ENCODE measurements at regions not wholly inside any gene's neighbourhood (a gene's known extent, or its start where the extent isn't known, plus 50 kb on each side); places are given as distances from the start of the nearest gene placed in this dataset.

GRCh38 chr6:40728643-40729042 is 141.5 kb upstream of the LRFN2 start:
- no peak for TF ChIP-seq TAF1 (IDR thresholded peaks at IDR 0.05; ENCODE audit: borderline replicate concordance, insufficient read depth, low read length)
- TF ChIP-seq SIN3A (IDR thresholded peaks at IDR 0.05; ENCODE audit: borderline replicate concordance, insufficient read depth, low read length), result no peak
- TF ChIP-seq POLR2AphosphoS5 (IDR thresholded peaks at IDR 0.05; ENCODE audit: low read depth, low read length), result no peak
- no peak for TF ChIP-seq REST (IDR thresholded peaks at IDR 0.05; ENCODE audit: insufficient read depth in 1 of 2, low read depth in 2 of 2, low read length in 2 of 2)
- no peak for TF ChIP-seq FOXP2 (optimal IDR thresholded peaks at IDR 0.05; ENCODE audit: borderline replicate concordance, extremely low read depth, extremely low read length, insufficient read depth)

GRCh38 chr6:40727271-40727670 is 140.1 kb upstream of the LRFN2 start:
- TF ChIP-seq REST (IDR thresholded peaks at IDR 0.05; ENCODE audit: insufficient read depth in 1 of 2, low read depth in 2 of 2, low read length in 2 of 2) (no peak), POLR2AphosphoS5 (IDR thresholded peaks at IDR 0.05; ENCODE audit: low read depth, low read length) (no peak), TAF1 (IDR thresholded peaks at IDR 0.05; ENCODE audit: borderline replicate concordance, insufficient read depth, low read length) (no peak), SIN3A (IDR thresholded peaks at IDR 0.05; ENCODE audit: borderline replicate concordance, insufficient read depth, low read length) (no peak), FOXP2 (optimal IDR thresholded peaks at IDR 0.05; ENCODE audit: borderline replicate concordance, extremely low read depth, extremely low read length, insufficient read depth) (no peak)

- no peak for TF ChIP-seq POLR2AphosphoS5 (IDR thresholded peaks at IDR 0.05; ENCODE audit: low read depth, low read length)
These were observed 139.7 kb upstream of the LRFN2 start for GRCh38 chr6:40726853-40727252.

GRCh38 chr6:40725390-40725789 is 138.2 kb upstream of the LRFN2 start:
- no peak for TF ChIP-seq SIN3A (IDR thresholded peaks at IDR 0.05; ENCODE audit: borderline replicate concordance, insufficient read depth, low read length)

- TF ChIP-seq TAF1 (IDR thresholded peaks at IDR 0.05; ENCODE audit: borderline replicate concordance, insufficient read depth, low read length) (no peak), FOXP2 (optimal IDR thresholded peaks at IDR 0.05; ENCODE audit: borderline replicate concordance, extremely low read depth, extremely low read length, insufficient read depth) (no peak), SIN3A (IDR thresholded peaks at IDR 0.05; ENCODE audit: borderline replicate concordance, insufficient read depth, low read length) (no peak), POLR2AphosphoS5 (IDR thresholded peaks at IDR 0.05; ENCODE audit: low read depth, low read length) (no peak), REST (IDR thresholded peaks at IDR 0.05; ENCODE audit: insufficient read depth in 1 of 2, low read depth in 2 of 2, low read length in 2 of 2) (no peak)
These were observed 137.7 kb upstream of the LRFN2 start for GRCh38 chr6:40724886-40725285.

GRCh38 chr6:40723967-40724366 is 136.8 kb upstream of the LRFN2 start:
- TF ChIP-seq POLR2AphosphoS5 (IDR thresholded peaks at IDR 0.05; ENCODE audit: low read depth, low read length) (no peak), TAF1 (IDR thresholded peaks at IDR 0.05; ENCODE audit: borderline replicate concordance, insufficient read depth, low read length) (no peak), SIN3A (IDR thresholded peaks at IDR 0.05; ENCODE audit: borderline replicate concordance, insufficient read depth, low read length) (no peak), REST (IDR thresholded peaks at IDR 0.05; ENCODE audit: insufficient read depth in 1 of 2, low read depth in 2 of 2, low read length in 2 of 2) (no peak), FOXP2 (optimal IDR thresholded peaks at IDR 0.05; ENCODE audit: borderline replicate concordance, extremely low read depth, extremely low read length, insufficient read depth) (no peak)

All from PFSK-1 (cell line).